Right atrium auricular region (tissue), 2 donors: ENCODE measurements at regions not wholly inside any gene's neighbourhood (a gene's known extent, or its start where the extent isn't known, plus 50 kb on each side); places are given as distances from the start of the nearest gene placed in this dataset.

Experiments
- DNase-seq: peaks from one replicate; pipeline ENCODE4 v3.0.0-alpha.2; 2019; ENCODE audit warnings: low spot score
- H3K27ac ChIP-seq, 2 donors: fragments of 200-600 bp; sonication (generic); 1 replicate in 1 of 2; 2 replicates in 1 of 2; pipeline ENCODE4 v1.5.1; 2016 to 2019
- H3K27me3 ChIP-seq, 2 donors: fragments of 200-600 bp; sonication (generic); one replicate each; pipeline versions ENCODE4 v1.5.1 to v1.6.0; 2017 to 2019
- H3K36me3 ChIP-seq: fragments of 200-600 bp; sonication (generic); one replicate; pipeline ENCODE4 v1.5.1; 2016
- H3K4me1 ChIP-seq, 2 donors: fragments of 200-600 bp; sonication (generic); one replicate each; pipeline versions ENCODE4 v1.5.1 to v1.6.0; 2017 to 2019
- H3K4me3 ChIP-seq, 2 donors: fragments of 200-600 bp; sonication (generic); 1 replicate in 1 of 2; 2 replicates in 1 of 2; pipeline ENCODE4 v1.5.1; 2017 to 2019; ENCODE audit warnings: mild to moderate bottlenecking in 1 of 2, moderate library complexity in 1 of 2
- H3K9me3 ChIP-seq, 2 donors: fragments of 200-600 bp; sonication (generic); one replicate each; pipeline ENCODE4 v1.5.1; 2019
- CTCF ChIP-seq, 2 donors: fragments of 200-600 bp; sonication (generic); IDR thresholded peaks; one replicate each; pipeline ENCODE4 v1.5.1; 2019; ENCODE audit warnings: antibody characterized with exemption in 2 of 2

GRCh38 chr18:38982072-38982471 is 1416.5 kb upstream of the CELF4 start:
- H3K4me3 ChIP-seq = no peak overlapping the region
- H3K27me3 ChIP-seq = no peaks in the 10 kb centered on the region
- no peaks in the 10 kb centered on the region for H3K4me1 ChIP-seq
- no peaks in the 10 kb centered on the region for H3K9me3 ChIP-seq
- no peaks in the 10 kb centered on the region for H3K36me3 ChIP-seq
- H3K27ac ChIP-seq = no peak overlapping the region
- no peak for DNase-seq
- TF ChIP-seq CTCF (IDR thresholded peaks at IDR 0.05) = no peak

GRCh38 chr18:38981389-38981788 is 1415.8 kb upstream of the CELF4 start:
- Histone ChIP-seq H3K4me1 (no peaks in the 10 kb centered on the region), H3K27me3 (no peaks in the 10 kb centered on the region), H3K9me3 (no peaks in the 10 kb centered on the region), H3K4me3 (no peak overlapping the region), H3K27ac (no peak overlapping the region), H3K36me3 (no peaks in the 10 kb centered on the region)
- DNase-seq = no peak
- no peak for TF ChIP-seq CTCF (IDR thresholded peaks at IDR 0.05)

DNA sequence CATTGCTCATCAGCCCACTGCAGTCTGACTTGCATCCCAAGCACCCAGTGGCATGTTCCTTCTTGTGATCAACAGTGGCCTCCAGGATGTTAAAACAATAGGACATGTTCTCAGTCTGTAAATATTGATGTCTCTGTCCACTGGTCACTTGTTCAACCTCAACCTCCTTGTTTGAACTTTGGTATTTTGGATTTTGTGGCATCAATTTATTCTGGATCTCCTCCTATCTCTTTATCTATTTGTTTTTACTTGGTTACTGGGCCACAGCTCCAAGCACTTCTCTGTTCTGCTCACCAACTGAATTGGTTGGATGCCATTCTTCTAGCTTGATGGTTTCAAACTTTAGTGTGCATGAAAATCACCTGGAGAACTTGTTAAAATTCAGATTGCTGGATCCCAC is 1414.8 kb upstream of the CELF4 start:
- no peaks in the 10 kb centered on the region for H3K9me3 ChIP-seq
- DNase-seq = no peak
- H3K4me3 ChIP-seq = no peak overlapping the region
- no peaks in the 10 kb centered on the region for H3K4me1 ChIP-seq
- H3K27me3 ChIP-seq = no peaks in the 10 kb centered on the region
- no peaks in the 10 kb centered on the region for H3K36me3 ChIP-seq
- no peak for TF ChIP-seq CTCF (IDR thresholded peaks at IDR 0.05)
- H3K27ac ChIP-seq = no peak overlapping the region

DNA sequence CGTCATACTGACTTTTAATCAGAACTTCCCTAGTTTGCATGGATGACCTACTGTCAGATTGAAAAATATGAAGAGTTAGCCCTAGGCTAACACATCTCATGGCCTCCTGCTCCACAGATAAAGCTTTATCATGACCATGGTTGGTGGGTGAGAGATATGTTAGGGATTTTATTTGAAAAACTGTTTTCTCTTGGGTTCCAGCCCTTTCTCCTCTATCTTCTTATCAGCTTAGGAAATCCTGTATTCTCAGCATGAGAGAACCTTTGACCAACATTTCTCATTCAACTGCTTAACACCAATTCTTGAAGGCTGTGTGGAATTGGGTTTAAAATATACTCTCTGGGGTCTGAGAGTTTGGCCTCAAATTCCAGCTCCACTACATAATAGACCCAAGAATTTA is 1407.0 kb upstream of the CELF4 start:
- no peaks in the 10 kb centered on the region for H3K4me1 ChIP-seq
- H3K27ac ChIP-seq = no peak overlapping the region

DNA sequence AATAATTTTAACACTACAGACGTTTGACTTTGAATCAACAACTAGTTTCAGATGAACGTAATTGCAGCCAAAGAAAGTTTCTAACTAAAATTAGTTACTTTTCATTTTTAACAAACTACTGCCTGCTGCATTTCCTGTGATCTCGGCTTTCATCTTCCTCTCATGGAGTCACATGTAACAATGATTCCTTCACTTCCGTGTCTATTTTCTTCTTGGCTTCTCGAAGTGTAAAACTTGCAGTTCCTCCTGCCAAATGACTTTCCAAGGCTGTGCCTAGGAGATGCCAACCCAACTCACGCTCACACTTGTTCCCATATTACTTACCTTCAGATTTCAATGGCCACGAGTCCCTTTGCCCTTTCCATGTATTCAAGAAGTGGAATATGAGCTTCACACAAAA is 1406.3 kb upstream of the CELF4 start:
- H3K27ac ChIP-seq = no peak overlapping the region
- no peaks in the 10 kb centered on the region for H3K27me3 ChIP-seq
- no peak overlapping the region for H3K4me3 ChIP-seq
- no peaks in the 10 kb centered on the region for H3K4me1 ChIP-seq
- TF ChIP-seq CTCF (IDR thresholded peaks at IDR 0.05) = no peak
- peaks cover 0 to 4% of the 10 kb centered on the region in 2 donors for H3K9me3 ChIP-seq
- DNase-seq = no peak
- H3K36me3 ChIP-seq = no peaks in the 10 kb centered on the region

More for the DNA sequence above, 1407.0 kb upstream of the CELF4 start:
- peaks cover 0 to 4% of the 10 kb centered on the region in 2 donors for H3K9me3 ChIP-seq
- H3K4me3 ChIP-seq = no peak overlapping the region
- TF ChIP-seq CTCF (IDR thresholded peaks at IDR 0.05) = no peak
- no peaks in the 10 kb centered on the region for H3K36me3 ChIP-seq
- no peaks in the 10 kb centered on the region for H3K27me3 ChIP-seq
- DNase-seq = no peak

DNA sequence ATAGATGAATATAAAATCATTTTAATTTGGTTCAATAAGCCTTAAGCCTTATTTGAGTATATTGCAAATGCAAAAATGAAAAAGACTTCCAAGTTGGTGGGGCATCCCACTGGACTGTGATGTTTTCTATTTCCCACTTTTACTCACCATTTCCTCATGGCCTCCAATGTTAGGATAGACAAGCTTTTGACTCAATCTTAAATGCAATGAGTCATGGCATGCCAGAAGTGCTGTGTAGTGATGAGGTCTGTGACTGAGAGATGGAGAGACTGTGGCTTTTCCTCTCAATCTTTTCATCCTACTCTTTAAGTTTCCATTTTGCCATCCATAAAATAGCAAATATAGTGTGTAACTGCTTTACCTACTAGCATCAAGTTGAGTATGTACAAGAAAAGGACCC is 1401.2 kb upstream of the CELF4 start:
- no peak overlapping the region for H3K4me3 ChIP-seq
- no peak for TF ChIP-seq CTCF (IDR thresholded peaks at IDR 0.05)
- no peaks in the 10 kb centered on the region for H3K27me3 ChIP-seq
- DNase-seq = no peak
- H3K4me1 ChIP-seq = no peaks in the 10 kb centered on the region
- no peaks in the 10 kb centered on the region for H3K36me3 ChIP-seq
- no peak overlapping the region for H3K27ac ChIP-seq
- peaks cover 0 to 4% of the 10 kb centered on the region in 2 donors for H3K9me3 ChIP-seq
